ENCODE measurements at regions not wholly inside any gene's neighbourhood (a gene's known extent, or its start where the extent isn't known, plus 50 kb on each side); places are given as distances from the start of the nearest gene placed in this dataset.
"Not testable (repeated sequence)": the region's sequence is repeated elsewhere in the genome, so short reads cannot be mapped to it uniquely, and the experiment has no call there.

GRCh38 chr6:19712998-19713397, 124.2 kb upstream of the ID4 start:
- DNase-seq, result no peak
- H3K9me3 ChIP-seq (ENCODE audit: control insufficient read depth, low read length), result no peaks in the 10 kb centered on the region
- no peaks in the 10 kb centered on the region for H3K27me3 ChIP-seq (replicated peaks; ENCODE audit: control insufficient read depth, insufficient read depth, low read length, poor library complexity, severe bottlenecking)
- H3K27ac ChIP-seq (ENCODE audit: insufficient read depth, low read length, poor library complexity, severe bottlenecking), result no peak overlapping the region
- H3K4me1 ChIP-seq (ENCODE audit: control insufficient read depth, insufficient read depth, low read length, poor library complexity, severe bottlenecking), result no peaks in the 10 kb centered on the region
- no peaks in the 10 kb centered on the region for H3K36me3 ChIP-seq (ENCODE audit: control insufficient read depth, insufficient read depth, low read length)
- H3K4me3 ChIP-seq (ENCODE audit: insufficient read depth, low read depth, low read length, poor library complexity, severe bottlenecking), result no peak overlapping the region

- no peaks in the 10 kb centered on the region for H3K27me3 ChIP-seq (replicated peaks; ENCODE audit: control insufficient read depth, insufficient read depth, low read length, poor library complexity, severe bottlenecking)
- no peaks in the 10 kb centered on the region for H3K9me3 ChIP-seq (ENCODE audit: control insufficient read depth, low read length)
- no peak for DNase-seq
- no peak overlapping the region for H3K27ac ChIP-seq (ENCODE audit: insufficient read depth, low read length, poor library complexity, severe bottlenecking)
- H3K4me1 ChIP-seq (ENCODE audit: control insufficient read depth, insufficient read depth, low read length, poor library complexity, severe bottlenecking), result no peaks in the 10 kb centered on the region
- no peak overlapping the region for H3K4me3 ChIP-seq (ENCODE audit: insufficient read depth, low read depth, low read length, poor library complexity, severe bottlenecking)
- no peaks in the 10 kb centered on the region for H3K36me3 ChIP-seq (ENCODE audit: control insufficient read depth, insufficient read depth, low read length)
These were observed 123.8 kb upstream of the ID4 start for GRCh38 chr6:19713411-19713810.

DNA sequence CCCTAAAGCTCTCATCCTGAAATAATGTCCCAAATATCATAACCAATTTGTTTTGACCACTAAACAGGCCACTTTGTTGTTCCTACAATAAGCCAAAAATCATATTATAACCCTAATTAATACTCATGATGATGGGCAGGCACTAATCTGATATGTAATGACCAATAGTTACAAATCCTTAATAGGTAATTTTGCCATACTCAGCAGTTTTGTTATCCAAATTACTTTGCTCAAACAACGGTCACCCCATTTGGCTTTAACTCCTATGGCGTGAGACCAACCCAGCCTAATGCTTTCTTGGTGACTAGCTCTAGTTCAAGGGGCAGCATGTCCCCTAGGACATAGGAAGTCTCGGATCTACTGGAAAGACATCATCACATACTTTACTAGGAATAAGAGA, 123.2 kb upstream of the ID4 start:
- no peak for DNase-seq
- Histone ChIP-seq H3K27ac (ENCODE audit: insufficient read depth, low read length, poor library complexity, severe bottlenecking) (no peak overlapping the region), H3K9me3 (ENCODE audit: control insufficient read depth, low read length) (no peaks in the 10 kb centered on the region), H3K36me3 (ENCODE audit: control insufficient read depth, insufficient read depth, low read length) (no peaks in the 10 kb centered on the region), H3K4me1 (ENCODE audit: control insufficient read depth, insufficient read depth, low read length, poor library complexity, severe bottlenecking) (no peaks in the 10 kb centered on the region), H3K27me3 (replicated peaks; ENCODE audit: control insufficient read depth, insufficient read depth, low read length, poor library complexity, severe bottlenecking) (no peaks in the 10 kb centered on the region), H3K4me3 (ENCODE audit: insufficient read depth, low read depth, low read length, poor library complexity, severe bottlenecking) (no peak overlapping the region)

GRCh38 chr6:19714434-19715166, 122.6 kb upstream of the ID4 start:
- Histone ChIP-seq H3K4me3 (ENCODE audit: insufficient read depth, low read depth, low read length, poor library complexity, severe bottlenecking) (no peak overlapping the region), H3K27me3 (replicated peaks; ENCODE audit: control insufficient read depth, insufficient read depth, low read length, poor library complexity, severe bottlenecking) (no peaks in the 10 kb centered on the region), H3K36me3 (ENCODE audit: control insufficient read depth, insufficient read depth, low read length) (no peaks in the 10 kb centered on the region), H3K27ac (ENCODE audit: insufficient read depth, low read length, poor library complexity, severe bottlenecking) (no peak overlapping the region), H3K4me1 (ENCODE audit: control insufficient read depth, insufficient read depth, low read length, poor library complexity, severe bottlenecking) (no peaks in the 10 kb centered on the region), H3K9me3 (ENCODE audit: control insufficient read depth, low read length) (no peaks in the 10 kb centered on the region)
- DNase-seq, result no peak

GRCh38 chr6:19715167-19715551, 122.0 kb upstream of the ID4 start:
- Histone ChIP-seq H3K4me1 (ENCODE audit: control insufficient read depth, insufficient read depth, low read length, poor library complexity, severe bottlenecking) (no peaks in the 10 kb centered on the region), H3K27ac (ENCODE audit: insufficient read depth, low read length, poor library complexity, severe bottlenecking) (no peak overlapping the region), H3K4me3 (ENCODE audit: insufficient read depth, low read depth, low read length, poor library complexity, severe bottlenecking) (no peak overlapping the region), H3K9me3 (ENCODE audit: control insufficient read depth, low read length) (no peaks in the 10 kb centered on the region), H3K27me3 (replicated peaks; ENCODE audit: control insufficient read depth, insufficient read depth, low read length, poor library complexity, severe bottlenecking) (no peaks in the 10 kb centered on the region), H3K36me3 (ENCODE audit: control insufficient read depth, insufficient read depth, low read length) (no peaks in the 10 kb centered on the region)
- no peak for DNase-seq

GRCh38 chr6:19719691-19720128, 117.5 kb upstream of the ID4 start:
- no peak overlapping the region for H3K27ac ChIP-seq (ENCODE audit: insufficient read depth, low read length, poor library complexity, severe bottlenecking)
- DNase-seq, result no peak
- no peak overlapping the region for H3K4me3 ChIP-seq (ENCODE audit: insufficient read depth, low read depth, low read length, poor library complexity, severe bottlenecking)
- H3K9me3 ChIP-seq (ENCODE audit: control insufficient read depth, low read length), result no peaks in the 10 kb centered on the region
- no peaks in the 10 kb centered on the region for H3K36me3 ChIP-seq (ENCODE audit: control insufficient read depth, insufficient read depth, low read length)
- H3K4me1 ChIP-seq (ENCODE audit: control insufficient read depth, insufficient read depth, low read length, poor library complexity, severe bottlenecking), result no peaks in the 10 kb centered on the region
- H3K27me3 ChIP-seq (replicated peaks; ENCODE audit: control insufficient read depth, insufficient read depth, low read length, poor library complexity, severe bottlenecking), result no peaks in the 10 kb centered on the region

GRCh38 chr6:19721766-19722377, 115.3 kb upstream of the ID4 start:
- Histone ChIP-seq H3K9me3 (ENCODE audit: control insufficient read depth, low read length) (no peaks in the 10 kb centered on the region), H3K27ac (ENCODE audit: insufficient read depth, low read length, poor library complexity, severe bottlenecking) (no peak overlapping the region), H3K4me3 (ENCODE audit: insufficient read depth, low read depth, low read length, poor library complexity, severe bottlenecking) (no peak overlapping the region), H3K27me3 (replicated peaks; ENCODE audit: control insufficient read depth, insufficient read depth, low read length, poor library complexity, severe bottlenecking) (no peaks in the 10 kb centered on the region), H3K36me3 (ENCODE audit: control insufficient read depth, insufficient read depth, low read length) (no peaks in the 10 kb centered on the region), H3K4me1 (ENCODE audit: control insufficient read depth, insufficient read depth, low read length, poor library complexity, severe bottlenecking) (no peaks in the 10 kb centered on the region)
- no peak for DNase-seq

- DNase-seq, result no peak
- Histone ChIP-seq H3K27me3 (replicated peaks; ENCODE audit: control insufficient read depth, insufficient read depth, low read length, poor library complexity, severe bottlenecking) (no peaks in the 10 kb centered on the region), H3K9me3 (ENCODE audit: control insufficient read depth, low read length) (no peaks in the 10 kb centered on the region), H3K4me3 (ENCODE audit: insufficient read depth, low read depth, low read length, poor library complexity, severe bottlenecking) (no peak overlapping the region), H3K36me3 (ENCODE audit: control insufficient read depth, insufficient read depth, low read length) (no peaks in the 10 kb centered on the region), H3K4me1 (ENCODE audit: control insufficient read depth, insufficient read depth, low read length, poor library complexity, severe bottlenecking) (no peaks in the 10 kb centered on the region), H3K27ac (ENCODE audit: insufficient read depth, low read length, poor library complexity, severe bottlenecking) (no peak overlapping the region)
These were observed 114.2 kb upstream of the ID4 start for GRCh38 chr6:19722999-19723398.

DNA sequence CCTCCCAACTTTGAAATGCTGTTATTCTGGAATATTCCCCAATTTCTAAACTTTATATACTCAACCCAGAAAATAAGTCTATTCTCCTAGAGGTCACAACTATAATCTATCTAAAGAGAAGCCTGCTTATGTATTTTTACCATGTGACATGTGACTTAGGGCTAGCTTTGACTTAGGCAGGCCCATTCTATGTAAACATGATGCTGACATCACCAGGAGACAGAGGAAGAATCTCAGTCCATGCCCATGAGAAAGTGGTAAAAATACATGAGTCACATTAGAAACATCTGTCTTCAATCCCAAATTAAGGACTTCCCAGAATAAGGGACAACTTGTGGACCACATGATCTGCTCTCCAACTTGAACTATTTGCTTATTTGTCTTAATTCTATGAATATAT, 113.6 kb upstream of the ID4 start:
- no peaks in the 10 kb centered on the region for H3K36me3 ChIP-seq (ENCODE audit: control insufficient read depth, insufficient read depth, low read length)
- H3K9me3 ChIP-seq (ENCODE audit: control insufficient read depth, low read length), result no peaks in the 10 kb centered on the region
- H3K27me3 ChIP-seq (replicated peaks; ENCODE audit: control insufficient read depth, insufficient read depth, low read length, poor library complexity, severe bottlenecking), result no peaks in the 10 kb centered on the region
- no peaks in the 10 kb centered on the region for H3K4me1 ChIP-seq (ENCODE audit: control insufficient read depth, insufficient read depth, low read length, poor library complexity, severe bottlenecking)
- DNase-seq, result no peak
- H3K27ac ChIP-seq (ENCODE audit: insufficient read depth, low read length, poor library complexity, severe bottlenecking), result no peak overlapping the region
- H3K4me3 ChIP-seq (ENCODE audit: insufficient read depth, low read depth, low read length, poor library complexity, severe bottlenecking), result no peak overlapping the region

DNA sequence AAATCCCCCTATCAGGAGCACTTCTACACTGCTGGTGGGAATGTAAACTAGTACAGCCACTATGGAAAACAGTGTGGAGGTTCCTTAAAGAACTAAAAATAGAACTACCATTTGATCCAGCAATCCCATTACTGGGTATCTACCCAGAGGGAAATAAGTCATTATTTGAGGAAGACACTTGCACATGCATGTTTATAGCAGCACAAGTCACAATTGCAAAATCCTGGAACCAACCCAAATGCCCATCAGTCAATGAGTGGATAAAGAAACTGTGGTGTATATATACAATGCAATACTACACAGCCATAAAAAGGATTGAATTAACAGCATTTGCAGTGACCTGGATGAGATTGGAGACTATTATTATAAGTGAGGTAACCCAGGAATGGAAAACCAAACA, 111.7 kb upstream of the ID4 start:
- not testable (repeated sequence) for H3K4me1 ChIP-seq (ENCODE audit: control insufficient read depth, insufficient read depth, low read length, poor library complexity, severe bottlenecking); DNase-seq; H3K27me3 ChIP-seq (replicated peaks; ENCODE audit: control insufficient read depth, insufficient read depth, low read length, poor library complexity, severe bottlenecking); H3K27ac ChIP-seq (ENCODE audit: insufficient read depth, low read length, poor library complexity, severe bottlenecking); H3K9me3 ChIP-seq (ENCODE audit: control insufficient read depth, low read length); H3K36me3 ChIP-seq (ENCODE audit: control insufficient read depth, insufficient read depth, low read length); H3K4me3 ChIP-seq (ENCODE audit: insufficient read depth, low read depth, low read length, poor library complexity, severe bottlenecking)
